Mesenchymal stem cell (in vitro differentiated cells and primary cell): ENCODE measurements at regions not wholly inside any gene's neighbourhood (a gene's known extent, or its start where the extent isn't known, plus 50 kb on each side); places are given as distances from the start of the nearest gene placed in this dataset.
"Not testable (repeated sequence)": the region's sequence is repeated elsewhere in the genome, so short reads cannot be mapped to it uniquely, and the experiment has no call there.

Experiments
- DNase-seq: peaks from one replicate; pipeline ENCODE4 v3.0.0-alpha.2; 2013
- H2AFZ ChIP-seq: one replicate; pipeline ENCODE4 v1.6.1; 2013; ENCODE audit warnings: low read depth, mild to moderate bottlenecking, control low read depth, inconsistent platforms, low read length, moderate library complexity
- H2AK5ac ChIP-seq: 2 replicates; pipeline ENCODE4 v1.6.1; 2013; ENCODE audit warnings: low read length, moderate library complexity, mild to moderate bottlenecking, inconsistent platforms; ENCODE audit not compliant: severe bottlenecking
- H2BK120ac ChIP-seq: one replicate; pipeline ENCODE4 v1.6.1; 2013; ENCODE audit warnings: low read depth, mild to moderate bottlenecking, inconsistent platforms, low read length, moderate library complexity
- H2BK12ac ChIP-seq, 2 experiments: one replicate each; pipeline ENCODE4 v1.6.1; 2013; ENCODE audit warnings: inconsistent platforms in 2 of 2, low read length in 2 of 2, mild to moderate bottlenecking in 2 of 2, moderate library complexity in 2 of 2, control low read depth in 1 of 2
- H2BK15ac ChIP-seq: one replicate; pipeline ENCODE4 v1.6.1; 2013; ENCODE audit warnings: mild to moderate bottlenecking, low read depth, inconsistent platforms; ENCODE audit not compliant: poor library complexity, severe bottlenecking
- H2BK5ac ChIP-seq: 2 replicates; pipeline ENCODE4 v1.6.1; 2013; ENCODE audit warnings: low read depth, mild to moderate bottlenecking, low read length, control low read depth, inconsistent platforms; ENCODE audit not compliant: poor library complexity, severe bottlenecking
- H3K14ac ChIP-seq, 2 experiments: one replicate each; pipeline ENCODE4 v1.6.1; 2013; ENCODE audit warnings: inconsistent platforms in 2 of 2, low read length in 2 of 2, control low read depth in 1 of 2, mild to moderate bottlenecking in 1 of 2, moderate library complexity in 1 of 2
- H3K18ac ChIP-seq, 2 experiments: one replicate each; pipeline ENCODE4 v1.6.1; 2013; ENCODE audit warnings: inconsistent platforms in 2 of 2, low read length in 2 of 2, control low read depth in 1 of 2, low read depth in 1 of 2, mild to moderate bottlenecking in 1 of 2
- H3K23ac ChIP-seq, 2 experiments: one replicate each; pipeline ENCODE4 v1.6.1; 2013; ENCODE audit warnings: inconsistent platforms in 2 of 2, low read length in 2 of 2, mild to moderate bottlenecking in 2 of 2, moderate library complexity in 2 of 2, control low read depth in 1 of 2
- H3K27ac ChIP-seq: 2 replicates; pipeline ENCODE4 v1.5.1; 2013; ENCODE audit warnings: mild to moderate bottlenecking, moderate library complexity, low read length, control low read depth, inconsistent platforms; ENCODE audit not compliant: poor library complexity, severe bottlenecking
- H3K27me3 ChIP-seq, 2 experiments: 2 replicates each; pipeline versions ENCODE4 v1.6.1 to v1.7.0; 2013; ENCODE audit warnings: low read length in 2 of 2, mild to moderate bottlenecking in 2 of 2, moderate library complexity in 2 of 2, control low read depth in 1 of 2, inconsistent platforms in 1 of 2; ENCODE audit not compliant: control insufficient read depth in 1 of 2, insufficient read depth in 1 of 2
- H3K36me3 ChIP-seq, 2 experiments: 2 replicates each; pipeline versions ENCODE4 v1.6.1 to v1.7.0; 2013; ENCODE audit warnings: low read length in 2 of 2, control low read depth in 1 of 2, inconsistent platforms in 1 of 2, low read depth in 1 of 2, mild to moderate bottlenecking in 1 of 2; ENCODE audit not compliant: insufficient read depth in 2 of 2, control insufficient read depth in 1 of 2
- H3K4ac ChIP-seq, 2 experiments: one replicate each; pipeline ENCODE4 v1.6.1; 2013; ENCODE audit warnings: inconsistent platforms in 2 of 2, low read length in 2 of 2, mild to moderate bottlenecking in 2 of 2, moderate library complexity in 2 of 2, control low read depth in 1 of 2, low read depth in 1 of 2
- H3K4me1 ChIP-seq: 2 replicates; pipeline ENCODE4 v1.6.1; 2013; ENCODE audit warnings: low read depth, low read length, control low read depth; ENCODE audit not compliant: control insufficient read depth, insufficient read depth
- H3K4me2 ChIP-seq: 2 replicates; pipeline ENCODE4 v1.6.1; 2013; ENCODE audit warnings: low read length, mild to moderate bottlenecking, inconsistent platforms; ENCODE audit not compliant: poor library complexity, severe bottlenecking
- H3K4me3 ChIP-seq, 2 experiments: 2 replicates each; pipeline versions ENCODE4 v1.5.1 to v1.7.0; 2013; ENCODE audit warnings: low read length in 2 of 2, mild to moderate bottlenecking in 2 of 2, control low read depth in 1 of 2, low read depth in 1 of 2; ENCODE audit not compliant: insufficient read depth in 1 of 2
- H3K79me1 ChIP-seq: replicated peaks from 2 replicates; pipeline ENCODE4 v1.6.1; 2013; ENCODE audit warnings: mild to moderate bottlenecking, control low read depth, low read length, inconsistent platforms; ENCODE audit not compliant: poor library complexity, severe bottlenecking
- H3K9ac ChIP-seq: 2 replicates; pipeline ENCODE4 v1.7.0; 2013; ENCODE audit warnings: mild to moderate bottlenecking, low read length, moderate library complexity
- H3K9me3 ChIP-seq: 2 replicates; pipeline ENCODE4 v1.7.0; 2013; ENCODE audit warnings: mild to moderate bottlenecking, low read length; ENCODE audit not compliant: control insufficient read depth
- H4K8ac ChIP-seq: one replicate; pipeline ENCODE4 v1.6.1; 2013; ENCODE audit warnings: inconsistent platforms, mild to moderate bottlenecking, low read length, moderate library complexity
- H4K91ac ChIP-seq: one replicate; pipeline ENCODE4 v1.6.1; 2013; ENCODE audit warnings: mild to moderate bottlenecking, low read length, inconsistent platforms
- WGBS: methylation state at CpG from one replicate; pipeline ENCODE4 v1.1.7; 2013; ENCODE audit warnings: mixed read lengths; 5-methylcytosine and 5-hydroxymethylcytosine counted together

DNA sequence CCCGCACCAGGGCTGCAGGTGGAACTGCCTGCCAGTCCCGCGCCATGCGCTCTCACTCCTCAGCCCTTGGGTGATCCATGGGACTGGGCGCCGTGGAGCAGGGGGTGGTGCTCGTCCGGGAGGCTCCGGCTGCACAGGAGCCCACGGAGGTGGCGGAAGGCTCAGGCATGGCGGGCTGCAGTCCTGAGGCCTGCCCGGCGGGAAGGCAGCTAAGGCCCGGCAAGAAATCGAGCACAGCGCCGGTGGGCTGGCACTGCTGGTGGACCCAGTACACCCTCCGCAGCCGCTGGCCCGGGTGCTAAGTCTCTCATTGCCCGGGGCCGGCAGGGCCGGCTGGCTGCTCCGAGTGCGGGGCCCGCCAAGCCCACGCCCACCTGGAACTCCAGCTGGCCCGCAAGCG lies 976.0 kb downstream of the ADGRL2 start:
- H2AK5ac ChIP-seq, H3K23ac ChIP-seq, H2BK5ac ChIP-seq, H3K18ac ChIP-seq, DNase-seq, H3K27me3 ChIP-seq, H3K36me3 ChIP-seq, H4K91ac ChIP-seq, H3K9ac ChIP-seq, H2BK15ac ChIP-seq, H2AFZ ChIP-seq, H2BK12ac ChIP-seq, H3K9me3 ChIP-seq, H3K4me2 ChIP-seq, H3K4me1 ChIP-seq, H3K79me1 ChIP-seq, H3K4me3 ChIP-seq, H3K27ac ChIP-seq, H2BK120ac ChIP-seq, H3K4ac ChIP-seq, H4K8ac ChIP-seq, H3K14ac ChIP-seq: not testable (repeated sequence)
- 99% methylated on average over 29 of the region's 30 CpGs for WGBS

DNA sequence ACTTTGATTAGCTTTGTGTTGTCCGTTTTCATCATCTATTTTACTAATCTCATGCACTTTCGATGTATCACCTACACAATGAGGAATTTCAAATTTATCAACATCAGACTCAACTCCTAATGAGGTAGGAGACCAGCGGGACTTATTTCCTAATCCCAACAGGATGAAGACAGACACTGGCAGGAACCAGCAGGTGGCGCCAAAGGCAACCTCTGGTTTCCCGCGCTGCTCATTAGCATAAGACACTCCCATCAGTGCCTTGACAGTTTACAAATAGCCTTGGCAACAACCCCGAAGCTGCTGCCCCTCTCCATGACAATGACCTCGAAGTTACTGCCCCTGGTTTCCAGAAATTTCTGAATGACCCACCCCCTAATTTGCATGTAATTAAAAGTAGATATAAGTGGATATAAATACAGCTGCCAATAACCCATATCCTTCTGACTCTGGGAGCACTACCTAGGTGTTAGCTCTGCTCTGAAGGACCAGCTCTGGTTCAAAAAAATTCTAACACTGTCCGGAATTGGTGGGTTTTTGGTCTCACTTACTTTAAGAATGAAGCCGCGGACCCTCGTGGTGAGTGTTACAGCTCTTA lies 974.8 kb downstream of the ADGRL2 start:
- Histone ChIP-seq H3K27ac (no peak overlapping the region), H3K14ac (no peak overlapping the region), H3K23ac (no peak overlapping the region), H4K91ac (no peak overlapping the region), H3K18ac (no peak overlapping the region), H3K4ac (no peak overlapping the region), H2BK12ac (no peak overlapping the region), H3K4me2 (no peak overlapping the region), H3K27me3 (no peaks in the 10 kb centered on the region), H3K4me3 (no peak overlapping the region), H4K8ac (no peak overlapping the region), H2BK120ac (no peak overlapping the region), H3K9ac (no peak overlapping the region), H2BK5ac (no peak overlapping the region), H2BK15ac (no peak overlapping the region), H2AK5ac (no peak overlapping the region), H3K4me1 (no peaks in the 10 kb centered on the region), H3K79me1 (no peaks in the 10 kb centered on the region), H3K9me3 (no peaks in the 10 kb centered on the region), H3K36me3 (no peaks in the 10 kb centered on the region), H2AFZ (no peak overlapping the region)
- peak; percentile 22 for DNase-seq
- WGBS, result 70% methylated on average over 11 of the region's 12 CpGs

DNA sequence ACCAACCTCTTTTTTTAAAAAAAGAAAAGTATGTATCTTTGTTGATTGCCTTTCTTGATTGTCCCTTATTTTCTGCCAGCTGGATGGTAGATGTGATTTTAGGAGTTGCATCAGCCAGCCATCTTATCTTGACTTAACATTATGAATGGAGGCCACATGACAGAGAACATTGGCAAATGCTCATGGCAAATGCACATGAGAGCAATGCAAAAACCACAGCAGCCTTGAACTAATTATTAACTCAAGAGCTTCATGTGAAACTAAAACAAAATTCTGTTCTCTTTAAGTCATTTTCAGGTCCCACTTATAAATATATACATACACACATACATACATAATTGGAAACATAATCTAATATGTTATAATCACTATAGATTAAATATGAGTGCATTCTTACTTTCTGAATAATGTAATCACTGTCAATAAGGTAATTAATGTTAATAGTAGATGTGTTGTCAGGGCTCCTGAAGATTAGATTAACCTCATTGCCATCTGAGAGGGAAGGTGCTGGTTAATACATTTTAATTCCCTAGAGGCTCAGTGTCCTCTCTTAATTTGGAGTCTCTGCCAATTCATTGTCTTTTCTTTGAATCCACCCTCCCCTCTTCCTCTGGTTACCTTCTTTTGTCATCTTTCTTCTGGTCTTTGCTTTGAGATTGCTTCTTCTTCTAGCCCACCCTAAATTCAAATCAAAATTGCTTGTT lies 962.2 kb downstream of the ADGRL2 start:
- Histone ChIP-seq H2BK12ac (no peak overlapping the region), H3K4me2 (no peak overlapping the region), H3K14ac (no peak overlapping the region), H3K18ac (no peak overlapping the region), H2BK15ac (no peak overlapping the region), H4K91ac (no peak overlapping the region), H3K4me1 (no peaks in the 10 kb centered on the region), H3K4me3 (no peak overlapping the region), H4K8ac (no peak overlapping the region), H3K9ac (no peak overlapping the region), H2AFZ (no peak overlapping the region), H2BK120ac (no peak overlapping the region), H3K27ac (no peak overlapping the region), H2BK5ac (no peak overlapping the region), H3K23ac (no peak overlapping the region), H3K79me1 (no peaks in the 10 kb centered on the region), H3K27me3 (no peaks in the 10 kb centered on the region), H3K36me3 (no peaks in the 10 kb centered on the region), H2AK5ac (no peak overlapping the region), H3K4ac (no peak overlapping the region), H3K9me3 (no peaks in the 10 kb centered on the region)
- DNase-seq, result no peak

DNA sequence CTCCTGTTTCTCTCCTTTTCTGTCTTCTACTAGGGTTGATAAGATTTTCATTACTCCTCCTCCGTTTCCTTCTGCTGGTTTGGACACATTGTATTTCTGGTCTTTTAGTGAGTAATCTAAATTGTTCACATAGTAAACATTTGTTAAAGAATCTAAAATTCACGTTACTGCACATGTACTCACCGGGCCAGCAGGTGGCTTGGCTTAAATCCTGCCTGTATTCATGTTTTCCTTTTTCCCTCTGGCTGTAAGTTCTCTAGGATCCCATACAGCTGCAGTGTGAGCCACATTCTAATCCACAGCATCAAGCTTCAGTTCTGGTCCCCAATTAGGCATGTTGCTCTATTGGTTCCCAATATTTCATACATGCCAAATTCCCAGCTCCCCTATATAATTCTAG lies 958.3 kb downstream of the ADGRL2 start:
- H3K9ac ChIP-seq, result no peak overlapping the region
- no peaks in the 10 kb centered on the region for H3K9me3 ChIP-seq
- no peak overlapping the region for H2BK5ac ChIP-seq
- H3K4ac ChIP-seq, result no peak overlapping the region
- DNase-seq, result no peak
- no peak overlapping the region for H2BK120ac ChIP-seq
- H2BK12ac ChIP-seq, result no peak overlapping the region
- H3K18ac ChIP-seq, result no peak overlapping the region
- H2AK5ac ChIP-seq, result no peak overlapping the region
- no peak overlapping the region for H2BK15ac ChIP-seq
- no peaks in the 10 kb centered on the region for H3K36me3 ChIP-seq
- H3K4me3 ChIP-seq, result no peak overlapping the region
- H3K23ac ChIP-seq, result no peak overlapping the region
- no peaks in the 10 kb centered on the region for H3K79me1 ChIP-seq
- H4K91ac ChIP-seq, result no peak overlapping the region
- H3K27me3 ChIP-seq, result no peaks in the 10 kb centered on the region
- no peaks in the 10 kb centered on the region for H3K4me1 ChIP-seq
- WGBS, result 79% methylated on average over 2 of the region's 3 CpGs
- no peak overlapping the region for H3K27ac ChIP-seq
- H2AFZ ChIP-seq, result no peak overlapping the region
- H3K4me2 ChIP-seq, result no peak overlapping the region
- no peak overlapping the region for H3K14ac ChIP-seq
- no peak overlapping the region for H4K8ac ChIP-seq
